ENCODE measurements at regions not wholly inside any gene's neighbourhood (a gene's known extent, or its start where the extent isn't known, plus 50 kb on each side); places are given as distances from the start of the nearest gene placed in this dataset.
"Not testable (repeated sequence)": the region's sequence is repeated elsewhere in the genome, so short reads cannot be mapped to it uniquely, and the experiment has no call there.

DNA sequence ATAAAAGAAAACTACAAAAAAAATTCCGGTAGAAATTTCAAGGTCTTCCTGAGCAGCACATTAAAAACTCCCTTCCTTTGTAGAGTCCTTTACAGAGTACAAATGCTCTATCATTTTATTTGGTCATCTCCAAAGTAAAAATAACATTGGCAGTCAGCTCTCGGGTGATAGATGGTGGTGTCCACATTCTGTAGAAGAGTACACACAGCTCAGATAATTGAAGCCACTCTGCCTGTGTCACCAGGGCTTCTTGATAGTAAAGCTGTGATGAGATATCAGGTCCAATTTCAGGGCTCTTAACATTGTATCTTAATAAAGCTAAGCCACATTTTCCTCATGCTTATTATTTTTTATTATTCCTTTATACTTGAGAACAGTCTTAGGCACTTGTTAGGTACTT lies 371.6 kb downstream of the TAFA4 start:
- H3K27ac Mint-ChIP-seq (ENCODE audit: unreplicated experiment), result no peak overlapping the region
- H3K4me1 Mint-ChIP-seq, result no peaks in the 10 kb centered on the region
- TF ChIP-seq, protein P1, sequence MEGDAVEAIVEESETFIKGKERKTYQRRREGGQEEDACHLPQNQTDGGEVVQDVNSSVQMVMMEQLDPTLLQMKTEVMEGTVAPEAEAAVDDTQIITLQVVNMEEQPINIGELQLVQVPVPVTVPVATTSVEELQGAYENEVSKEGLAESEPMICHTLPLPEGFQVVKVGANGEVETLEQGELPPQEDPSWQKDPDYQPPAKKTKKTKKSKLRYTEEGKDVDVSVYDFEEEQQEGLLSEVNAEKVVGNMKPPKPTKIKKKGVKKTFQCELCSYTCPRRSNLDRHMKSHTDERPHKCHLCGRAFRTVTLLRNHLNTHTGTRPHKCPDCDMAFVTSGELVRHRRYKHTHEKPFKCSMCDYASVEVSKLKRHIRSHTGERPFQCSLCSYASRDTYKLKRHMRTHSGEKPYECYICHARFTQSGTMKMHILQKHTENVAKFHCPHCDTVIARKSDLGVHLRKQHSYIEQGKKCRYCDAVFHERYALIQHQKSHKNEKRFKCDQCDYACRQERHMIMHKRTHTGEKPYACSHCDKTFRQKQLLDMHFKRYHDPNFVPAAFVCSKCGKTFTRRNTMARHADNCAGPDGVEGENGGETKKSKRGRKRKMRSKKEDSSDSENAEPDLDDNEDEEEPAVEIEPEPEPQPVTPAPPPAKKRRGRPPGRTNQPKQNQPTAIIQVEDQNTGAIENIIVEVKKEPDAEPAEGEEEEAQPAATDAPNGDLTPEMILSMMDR (conservative IDR thresholded peaks at IDR 0.05), result no peak
- no peaks in the 10 kb centered on the region for H3K27me3 Mint-ChIP-seq (ENCODE audit: low read depth)
- peaks cover 2% of the 10 kb centered on the region for H3K9me3 Mint-ChIP-seq
- no peak overlapping the region for H3K4me3 Mint-ChIP-seq
- no peaks in the 10 kb centered on the region for H3K36me3 Mint-ChIP-seq (ENCODE audit: low read depth)
- DNase-seq (ENCODE audit: low read depth, low spot score), result no peak

- TF ChIP-seq, protein P1 (conservative IDR thresholded peaks at IDR 0.05), result no peak
- H3K9me3 Mint-ChIP-seq, result peaks cover 5% of the 10 kb centered on the region
- no peaks in the 10 kb centered on the region for H3K36me3 Mint-ChIP-seq (ENCODE audit: low read depth)
- no peak for DNase-seq (ENCODE audit: low read depth, low spot score)
- H3K27ac Mint-ChIP-seq (ENCODE audit: unreplicated experiment), result no peak overlapping the region
- no peaks in the 10 kb centered on the region for H3K27me3 Mint-ChIP-seq (ENCODE audit: low read depth)
- no peak overlapping the region for H3K4me3 Mint-ChIP-seq
- peaks cover 6% of the 10 kb centered on the region for H3K4me1 Mint-ChIP-seq
These were observed 396.6 kb downstream of the TAFA4 start for GRCh38 chr3:68535782-68536181.

DNA sequence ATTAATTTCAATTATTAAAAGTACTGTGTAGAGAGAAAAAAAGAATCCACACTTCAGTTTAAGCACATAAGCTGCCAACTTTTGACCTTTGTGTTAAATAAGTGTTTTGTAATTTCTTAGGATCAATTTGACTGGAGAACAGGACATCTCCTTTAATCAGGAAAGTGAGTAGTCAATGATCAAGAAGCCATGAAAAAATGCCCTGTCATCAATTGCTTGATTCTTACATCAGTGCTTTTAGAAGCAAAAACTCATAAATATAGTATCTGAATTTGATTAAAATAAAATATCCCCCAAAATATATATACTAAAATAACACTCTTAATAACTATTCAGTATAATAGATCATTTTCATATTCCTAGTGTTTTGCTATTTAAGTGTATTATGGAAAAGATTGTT lies 409.0 kb downstream of the TAFA4 start:
- DNase-seq (ENCODE audit: low read depth, low spot score), result no peak
- Mint-ChIP-seq H3K4me3 (no peak overlapping the region), H3K27me3 (ENCODE audit: low read depth) (no peaks in the 10 kb centered on the region), H3K27ac (ENCODE audit: unreplicated experiment) (no peak overlapping the region), H3K36me3 (ENCODE audit: low read depth) (no peaks in the 10 kb centered on the region), H3K9me3 (no peaks in the 10 kb centered on the region), H3K4me1 (no peaks in the 10 kb centered on the region)
- TF ChIP-seq, protein P1 (conservative IDR thresholded peaks at IDR 0.05), result no peak

- TF ChIP-seq, protein P1 (conservative IDR thresholded peaks at IDR 0.05), result no peak
- Mint-ChIP-seq H3K4me3 (no peak overlapping the region), H3K4me1 (no peaks in the 10 kb centered on the region), H3K27ac (ENCODE audit: unreplicated experiment) (no peak overlapping the region), H3K27me3 (ENCODE audit: low read depth) (no peaks in the 10 kb centered on the region), H3K9me3 (no peaks in the 10 kb centered on the region), H3K36me3 (ENCODE audit: low read depth) (no peaks in the 10 kb centered on the region)
- DNase-seq (ENCODE audit: low read depth, low spot score), result no peak
These were observed 417.1 kb downstream of the TAFA4 start for GRCh38 chr3:68515237-68515636.

DNA sequence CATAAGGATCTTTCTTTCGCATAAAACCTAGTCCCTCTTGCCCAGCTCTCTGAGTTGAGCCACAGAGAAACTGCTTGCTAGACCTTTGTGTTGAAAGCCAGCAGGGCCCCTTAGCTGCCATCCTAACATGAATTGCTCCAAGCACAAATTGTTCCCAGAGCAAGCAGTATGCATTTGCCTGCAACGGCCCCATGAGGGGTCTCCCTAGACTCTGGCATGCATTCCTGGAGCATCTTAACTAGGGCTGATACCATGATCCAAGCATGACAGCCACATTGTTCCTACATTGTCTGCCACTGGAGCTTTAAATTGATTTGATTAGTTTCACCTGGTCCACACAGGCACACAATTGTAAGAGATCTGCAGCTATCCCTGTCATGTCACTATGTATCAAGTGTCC lies 428.1 kb downstream of the TAFA4 start:
- H3K4me1 Mint-ChIP-seq, result no peaks in the 10 kb centered on the region
- H3K9me3 Mint-ChIP-seq, result peaks cover 2% of the 10 kb centered on the region
- H3K4me3 Mint-ChIP-seq, result no peak overlapping the region
- no peak overlapping the region for H3K27ac Mint-ChIP-seq (ENCODE audit: unreplicated experiment)
- H3K27me3 Mint-ChIP-seq (ENCODE audit: low read depth), result no peaks in the 10 kb centered on the region
- TF ChIP-seq, protein P1 (conservative IDR thresholded peaks at IDR 0.05), result no peak
- DNase-seq (ENCODE audit: low read depth, low spot score), result no peak
- H3K36me3 Mint-ChIP-seq (ENCODE audit: low read depth), result no peaks in the 10 kb centered on the region

DNA sequence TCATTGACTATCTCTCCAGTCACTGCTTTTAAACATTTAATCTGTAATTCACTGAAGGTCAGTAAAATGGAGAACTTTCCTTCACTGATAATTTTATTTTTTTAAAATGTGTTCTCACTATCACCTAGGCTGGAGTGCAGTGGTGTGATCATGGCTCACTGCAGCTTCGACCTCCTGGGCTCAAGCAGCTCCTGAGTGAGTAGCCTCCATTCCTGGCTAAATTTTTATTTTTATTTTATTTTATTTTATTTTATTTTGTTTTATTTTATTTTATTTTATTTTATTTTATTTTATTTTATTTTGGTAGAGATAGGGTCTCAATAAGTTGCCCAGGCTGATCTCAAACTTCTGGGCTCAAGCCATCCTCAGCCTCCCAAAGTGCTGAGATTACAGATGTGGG lies 446.5 kb downstream of the TAFA4 start:
- not testable (repeated sequence) for H3K4me3 Mint-ChIP-seq; H3K27ac Mint-ChIP-seq (ENCODE audit: unreplicated experiment); H3K9me3 Mint-ChIP-seq; H3K4me1 Mint-ChIP-seq; DNase-seq (ENCODE audit: low read depth, low spot score); H3K36me3 Mint-ChIP-seq (ENCODE audit: low read depth); H3K27me3 Mint-ChIP-seq (ENCODE audit: low read depth)
